ENCODE measurements at regions not wholly inside any gene's neighbourhood (a gene's known extent, or its start where the extent isn't known, plus 50 kb on each side); places are given as distances from the start of the nearest gene placed in this dataset.

DNA sequence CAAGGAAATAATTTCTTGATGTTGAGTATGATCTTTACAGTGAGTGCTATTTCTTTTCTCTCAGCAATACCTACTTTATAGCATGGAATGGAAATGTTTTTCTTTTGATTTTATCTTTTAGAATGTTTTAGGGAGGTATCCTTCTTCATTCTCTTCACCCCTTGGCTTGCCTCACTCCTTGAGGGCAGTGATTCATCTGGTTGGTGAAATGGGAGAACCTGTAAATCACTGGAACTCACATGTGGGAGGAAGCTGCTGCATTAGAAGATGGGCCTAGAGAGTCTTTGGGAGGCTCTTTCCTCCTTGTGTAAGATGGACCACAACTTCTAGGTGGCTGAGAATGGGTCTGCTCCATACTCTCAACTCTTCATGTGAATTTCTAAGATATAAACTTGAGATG is 244.8 kb upstream of the SYNCRIP start:
- TF ChIP-seq, protein P1, sequence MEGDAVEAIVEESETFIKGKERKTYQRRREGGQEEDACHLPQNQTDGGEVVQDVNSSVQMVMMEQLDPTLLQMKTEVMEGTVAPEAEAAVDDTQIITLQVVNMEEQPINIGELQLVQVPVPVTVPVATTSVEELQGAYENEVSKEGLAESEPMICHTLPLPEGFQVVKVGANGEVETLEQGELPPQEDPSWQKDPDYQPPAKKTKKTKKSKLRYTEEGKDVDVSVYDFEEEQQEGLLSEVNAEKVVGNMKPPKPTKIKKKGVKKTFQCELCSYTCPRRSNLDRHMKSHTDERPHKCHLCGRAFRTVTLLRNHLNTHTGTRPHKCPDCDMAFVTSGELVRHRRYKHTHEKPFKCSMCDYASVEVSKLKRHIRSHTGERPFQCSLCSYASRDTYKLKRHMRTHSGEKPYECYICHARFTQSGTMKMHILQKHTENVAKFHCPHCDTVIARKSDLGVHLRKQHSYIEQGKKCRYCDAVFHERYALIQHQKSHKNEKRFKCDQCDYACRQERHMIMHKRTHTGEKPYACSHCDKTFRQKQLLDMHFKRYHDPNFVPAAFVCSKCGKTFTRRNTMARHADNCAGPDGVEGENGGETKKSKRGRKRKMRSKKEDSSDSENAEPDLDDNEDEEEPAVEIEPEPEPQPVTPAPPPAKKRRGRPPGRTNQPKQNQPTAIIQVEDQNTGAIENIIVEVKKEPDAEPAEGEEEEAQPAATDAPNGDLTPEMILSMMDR (IDR thresholded peaks at IDR 0.05) = no peak
- no peak for TF ChIP-seq ZFX (IDR thresholded peaks at IDR 0.05; ENCODE audit: borderline replicate concordance)

Data from 22Rv1 (cell line).